OCI-LY1 (cell line): ENCODE measurements at regions not wholly inside any gene's neighbourhood (a gene's known extent, or its start where the extent isn't known, plus 50 kb on each side); places are given as distances from the start of the nearest gene placed in this dataset.

Experiments
- H2AFZ ChIP-seq: fragments of 200-600 bp; sonication (generic), shearing (Covaris generic); 2 replicates; pipeline ENCODE4 v1.6.0; 2014; ENCODE audit warnings: antibody characterized with exemption, mild to moderate bottlenecking, low read length
- H3F3A ChIP-seq: fragments of 200-600 bp; sonication (generic), shearing (Covaris generic); 2 replicates; pipeline ENCODE4 v1.6.0; 2014; ENCODE audit warnings: mild to moderate bottlenecking, antibody characterized with exemption, low read length, moderate library complexity; ENCODE audit not compliant: insufficient read depth
- H3K27ac ChIP-seq: fragments of 200-600 bp; sonication (generic); 2 replicates; pipeline ENCODE4 v1.5.1; 2014; ENCODE audit warnings: low read length, mixed run types, mild to moderate bottlenecking, low read depth; ENCODE audit not compliant: poor library complexity, severe bottlenecking
- H3K27me3 ChIP-seq: fragments of 200-600 bp; sonication (generic); 2 replicates; pipeline ENCODE4 v1.6.0; 2014; ENCODE audit warnings: antibody characterized with exemption, mild to moderate bottlenecking, low read length, moderate library complexity; ENCODE audit not compliant: insufficient read depth
- H3K36me3 ChIP-seq: fragments of 200-600 bp; sonication (generic); 2 replicates; pipeline ENCODE4 v1.6.1; 2014; ENCODE audit warnings: mild to moderate bottlenecking, antibody characterized with exemption, low read length, moderate library complexity, mixed read lengths; ENCODE audit not compliant: insufficient read depth
- H3K4me1 ChIP-seq: fragments of 200-600 bp; sonication (generic); 2 replicates; pipeline ENCODE4 v1.5.1; 2014; ENCODE audit warnings: mild to moderate bottlenecking, low read length, moderate library complexity; ENCODE audit not compliant: insufficient read depth, severe bottlenecking
- H3K4me2 ChIP-seq: fragments of 200-600 bp; sonication (generic), shearing (Covaris generic); 2 replicates; pipeline ENCODE4 v1.6.1; 2014; ENCODE audit warnings: low read length
- H3K4me3 ChIP-seq: fragments of 200-600 bp; sonication (generic); 2 replicates; pipeline ENCODE4 v1.5.1; 2014; ENCODE audit warnings: low read length, low read depth, mild to moderate bottlenecking, mixed read lengths; ENCODE audit not compliant: poor library complexity, severe bottlenecking
- H3K79me2 ChIP-seq: fragments of 200-600 bp; shearing (Covaris generic); 2 replicates; pipeline ENCODE4 v1.6.1; 2016; ENCODE audit warnings: mixed run types, low read length, mixed read lengths; ENCODE audit not compliant: insufficient read depth
- H3K9ac ChIP-seq: fragments of 200-600 bp; sonication (generic), shearing (Covaris generic); 2 replicates; pipeline ENCODE4 v1.6.1; 2014; ENCODE audit warnings: mild to moderate bottlenecking, low read length, mixed read lengths
- H3K9me2 ChIP-seq: fragments of 200-600 bp; sonication (generic), shearing (Covaris generic); 2 replicates; pipeline ENCODE4 v1.6.1; 2014; ENCODE audit warnings: low read depth, mild to moderate bottlenecking, low read length, mixed read lengths
- H3K9me3 ChIP-seq: fragments of 200-600 bp; shearing (Covaris generic); 2 replicates; pipeline ENCODE4 v1.6.1; 2014; ENCODE audit warnings: low read length, mixed read lengths
- H4K20me1 ChIP-seq: fragments of 200-600 bp; sonication (generic), shearing (Covaris generic); 2 replicates; pipeline ENCODE4 v1.6.0; 2016; ENCODE audit warnings: mild to moderate bottlenecking, low read length; ENCODE audit not compliant: insufficient read depth
- CTCF ChIP-seq: fragments of 200-600 bp; sonication (generic), shearing (Covaris generic); IDR thresholded peaks from 2 replicates; pipeline ENCODE4 v1.5.1; 2017; ENCODE audit warnings: mild to moderate bottlenecking, antibody characterized with exemption, low read length, moderate library complexity, mixed read lengths
- EZH2 ChIP-seq: fragments of 200-600 bp; sonication (generic), shearing (Covaris generic); IDR thresholded peaks from 2 replicates; pipeline ENCODE4 v1.8.0; 2017; ENCODE audit warnings: borderline replicate concordance, mixed run types, mild to moderate bottlenecking, antibody characterized with exemption, low read length, moderate library complexity, mixed read lengths

- H3K9ac ChIP-seq = no peak overlapping the region
- no peak overlapping the region for H3K4me3 ChIP-seq
- no peaks in the 10 kb centered on the region for H3K4me1 ChIP-seq
Observed at GRCh38 chr15:96699871-96700401, 369.4 kb downstream of the NR2F2 start.

GRCh38 chr15:96700555-96700954 is 370.1 kb downstream of the NR2F2 start:
- Histone ChIP-seq H3K27me3 (no peaks in the 10 kb centered on the region), H3K9me2 (no peaks in the 10 kb centered on the region), H3K79me2 (no peaks in the 10 kb centered on the region), H3K27ac (no peak overlapping the region), H3K9ac (no peak overlapping the region), H3K4me1 (no peaks in the 10 kb centered on the region), H2AFZ (no peak overlapping the region), H3K36me3 (no peaks in the 10 kb centered on the region), H3K4me2 (no peak overlapping the region), H4K20me1 (no peaks in the 10 kb centered on the region), H3K9me3 (no peaks in the 10 kb centered on the region), H3F3A (no peaks in the 10 kb centered on the region), H3K4me3 (no peak overlapping the region)
- TF ChIP-seq EZH2 (no peak), CTCF (no peak)

More at GRCh38 chr15:96699871-96700401, 369.4 kb downstream of the NR2F2 start:
- H3K9me2 ChIP-seq = no peaks in the 10 kb centered on the region
- no peaks in the 10 kb centered on the region for H3K79me2 ChIP-seq
- no peaks in the 10 kb centered on the region for H3F3A ChIP-seq
- no peaks in the 10 kb centered on the region for H3K9me3 ChIP-seq
- H3K27ac ChIP-seq = no peak overlapping the region
- TF ChIP-seq CTCF (no peak), EZH2 (no peak)
- no peak overlapping the region for H3K4me2 ChIP-seq
- H2AFZ ChIP-seq = no peak overlapping the region
- no peaks in the 10 kb centered on the region for H3K27me3 ChIP-seq
- H3K36me3 ChIP-seq = no peaks in the 10 kb centered on the region
- H4K20me1 ChIP-seq = no peaks in the 10 kb centered on the region

- H3K4me1 ChIP-seq = no peaks in the 10 kb centered on the region
- no peaks in the 10 kb centered on the region for H3K9me2 ChIP-seq
- H3K4me2 ChIP-seq = no peak overlapping the region
- H3K27me3 ChIP-seq = no peaks in the 10 kb centered on the region
- TF ChIP-seq CTCF (no peak), EZH2 (no peak)
- no peak overlapping the region for H3K27ac ChIP-seq
- no peaks in the 10 kb centered on the region for H3K9me3 ChIP-seq
- no peaks in the 10 kb centered on the region for H4K20me1 ChIP-seq
- no peak overlapping the region for H2AFZ ChIP-seq
- H3K36me3 ChIP-seq = no peaks in the 10 kb centered on the region
- H3K4me3 ChIP-seq = no peak overlapping the region
- H3F3A ChIP-seq = no peaks in the 10 kb centered on the region
- no peaks in the 10 kb centered on the region for H3K79me2 ChIP-seq
- no peak overlapping the region for H3K9ac ChIP-seq
Observed at GRCh38 chr15:96701443-96701842, 370.9 kb downstream of the NR2F2 start.
